ENCODE measurements at regions not wholly inside any gene's neighbourhood (a gene's known extent, or its start where the extent isn't known, plus 50 kb on each side); places are given as distances from the start of the nearest gene placed in this dataset.

GRCh38 chr5:5983261-5983980 is 394.9 kb downstream of the MED10 start:
- TF ChIP-seq POLR2A (IDR thresholded peaks at IDR 0.05) (no peak), CTCF (IDR thresholded peaks at IDR 0.05) (no peak), POLR2AphosphoS5 (IDR thresholded peaks at IDR 0.05) (no peak)
- no peak for DNase-seq (ENCODE audit: low spot score in 2 of 2)
- Histone ChIP-seq H3K9me3 (no peaks in the 10 kb centered on the region), H3K4me1 (no peaks in the 10 kb centered on the region), H3K36me3 (no peaks in the 10 kb centered on the region), H3K27me3 (no peaks in the 10 kb centered on the region), H3K4me3 (no peak overlapping the region), H3K27ac (no peak overlapping the region)
- intact Hi-C loops (cut with DNase I; ENCODE audit: low total_unique reads) = no loop called here

DNA sequence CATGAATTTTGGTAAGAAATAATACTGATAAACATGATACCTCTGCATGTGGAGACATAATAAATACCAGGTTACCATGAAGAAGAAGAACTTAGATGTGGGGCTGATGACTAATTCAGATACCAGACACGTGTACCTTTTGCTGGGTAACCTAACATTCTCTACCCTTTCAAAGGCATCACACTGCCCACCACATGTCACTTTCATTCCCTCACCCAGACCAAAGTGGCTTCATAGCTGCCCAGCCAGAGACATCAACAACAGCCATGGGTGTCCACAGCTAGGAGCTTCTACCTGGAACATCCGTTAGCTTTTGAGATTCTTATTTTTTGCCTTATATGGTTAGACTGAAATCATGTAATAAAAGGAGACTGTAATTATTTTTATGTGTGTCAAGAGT is 396.8 kb downstream of the MED10 start:
- Histone ChIP-seq H3K36me3 (no peaks in the 10 kb centered on the region), H3K27ac (no peak overlapping the region), H3K4me1 (no peaks in the 10 kb centered on the region), H3K9me3 (no peaks in the 10 kb centered on the region), H3K4me3 (no peak overlapping the region), H3K27me3 (no peaks in the 10 kb centered on the region)
- TF ChIP-seq POLR2AphosphoS5 (IDR thresholded peaks at IDR 0.05) (no peak), POLR2A (IDR thresholded peaks at IDR 0.05) (no peak), CTCF (IDR thresholded peaks at IDR 0.05) (no peak)
- intact Hi-C loops (cut with DNase I; ENCODE audit: low total_unique reads) = no loop called here
- no peak for DNase-seq (ENCODE audit: low spot score in 2 of 2)

DNA sequence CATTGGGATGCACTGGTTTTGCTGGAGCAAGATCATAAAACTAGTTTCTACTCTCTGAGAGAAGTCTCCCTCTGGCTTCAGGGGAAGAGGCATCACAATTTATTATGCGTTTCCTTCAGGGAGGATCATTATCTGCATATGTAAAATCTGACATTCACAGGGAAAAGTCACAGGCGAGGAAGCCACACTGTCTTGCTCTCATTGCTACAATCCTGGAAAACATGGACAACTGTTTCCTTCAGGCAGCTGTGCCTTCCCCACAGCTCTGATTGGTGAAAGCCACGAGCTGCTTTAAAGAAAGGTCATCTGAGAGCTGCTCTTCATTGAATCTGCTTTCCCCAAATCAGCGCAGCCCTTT is 397.8 kb downstream of the MED10 start:
- Histone ChIP-seq H3K36me3 (no peaks in the 10 kb centered on the region), H3K27me3 (no peaks in the 10 kb centered on the region), H3K27ac (no peak overlapping the region), H3K9me3 (no peaks in the 10 kb centered on the region), H3K4me3 (no peak overlapping the region), H3K4me1 (no peaks in the 10 kb centered on the region)
- TF ChIP-seq POLR2A (IDR thresholded peaks at IDR 0.05) (no peak), POLR2AphosphoS5 (IDR thresholded peaks at IDR 0.05) (no peak), CTCF (IDR thresholded peaks at IDR 0.05) (no peak)
- DNase-seq (ENCODE audit: low spot score in 2 of 2) = no peak
- intact Hi-C loops (cut with DNase I; ENCODE audit: low total_unique reads) = no loop called here

DNA sequence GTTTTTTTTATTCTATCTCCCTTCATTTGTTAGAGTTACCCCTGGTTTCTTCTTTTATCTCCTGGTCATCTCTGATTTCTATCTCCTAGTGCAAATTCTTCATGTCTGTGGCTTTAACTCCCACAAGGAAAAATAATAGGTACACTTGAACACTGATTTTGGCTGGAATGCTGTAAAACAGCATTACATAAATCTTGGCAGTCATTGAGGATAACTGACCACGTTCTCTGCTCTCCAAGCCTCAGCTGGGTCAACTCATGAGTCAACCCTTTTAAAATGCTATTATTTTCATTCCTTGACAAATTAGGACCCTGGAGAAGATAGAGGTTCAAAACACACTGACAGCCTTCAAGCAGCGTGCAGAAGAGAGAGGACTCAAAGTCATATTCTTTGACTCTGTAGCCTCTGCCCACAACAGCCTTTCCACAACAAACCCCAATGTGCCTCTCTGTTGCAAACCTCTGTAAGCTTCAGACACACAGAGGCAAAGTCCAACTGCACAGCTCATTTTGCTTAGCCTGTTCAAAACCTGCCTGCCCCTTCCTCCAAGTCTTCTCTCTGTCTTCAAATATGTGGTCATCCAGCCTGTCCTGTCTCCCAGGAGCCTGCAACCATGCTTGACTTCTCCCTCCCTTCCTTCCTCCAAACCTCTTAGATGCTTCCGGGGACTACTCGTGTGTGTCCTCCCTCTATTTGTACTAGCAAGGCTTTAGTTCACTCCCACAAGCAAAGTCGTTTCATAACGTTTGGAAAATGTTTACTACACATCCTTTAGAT is 398.4 kb downstream of the MED10 start:
- Histone ChIP-seq H3K4me3 (no peak overlapping the region), H3K4me1 (no peaks in the 10 kb centered on the region), H3K36me3 (no peaks in the 10 kb centered on the region), H3K9me3 (no peaks in the 10 kb centered on the region), H3K27ac (no peak overlapping the region), H3K27me3 (no peaks in the 10 kb centered on the region)
- TF ChIP-seq CTCF (IDR thresholded peaks at IDR 0.05) = no peak
- intact Hi-C loops (cut with DNase I; ENCODE audit: low total_unique reads) = no loop called here
- DNase-seq (ENCODE audit: low spot score in 2 of 2) = no peak

GRCh38 chr5:5979377-5979760 is 399.0 kb downstream of the MED10 start:
- no peak overlapping the region for H3K27ac ChIP-seq
- TF ChIP-seq POLR2AphosphoS5 (IDR thresholded peaks at IDR 0.05) = no peak
- intact Hi-C loops (cut with DNase I; ENCODE audit: low total_unique reads) = no loop called here

More at GRCh38 chr5:5979377-5979760, 399.0 kb downstream of the MED10 start:
- H3K27me3 ChIP-seq = no peaks in the 10 kb centered on the region
- H3K4me1 ChIP-seq = no peaks in the 10 kb centered on the region
- no peak for DNase-seq (ENCODE audit: low spot score in 2 of 2)
- H3K4me3 ChIP-seq = no peak overlapping the region
- no peaks in the 10 kb centered on the region for H3K9me3 ChIP-seq
- H3K36me3 ChIP-seq = no peaks in the 10 kb centered on the region

Data from breast epithelium (tissue), 4 donors.